IPS-18c (cell line): ENCODE measurements at regions not wholly inside any gene's neighbourhood (a gene's known extent, or its start where the extent isn't known, plus 50 kb on each side); places are given as distances from the start of the nearest gene placed in this dataset.
"Not testable (repeated sequence)": the region's sequence is repeated elsewhere in the genome, so short reads cannot be mapped to it uniquely, and the experiment has no call there.

Source experiments
- H3K4me3 ChIP-seq: 2 replicates; pipeline ENCODE4 v1.7.0; 2013; ENCODE audit warnings: low read depth, mild to moderate bottlenecking, low read length, moderate library complexity; ENCODE audit not compliant: insufficient read depth
- H3K9me3 ChIP-seq: one replicate; pipeline ENCODE4 v1.6.1; 2013; ENCODE audit warnings: mild to moderate bottlenecking, low read length, moderate library complexity; ENCODE audit not compliant: control insufficient read depth, insufficient read depth

GRCh38 chr22:48760481-48761390 is 1066.9 kb downstream of the BRD1 start:
- H3K9me3 ChIP-seq: peaks cover 2% of the 10 kb centered on the region
- no peak overlapping the region for H3K4me3 ChIP-seq

- H3K9me3 ChIP-seq: peaks cover 2% of the 10 kb centered on the region
Measured at GRCh38 chr22:48758881-48759875, 1068.5 kb downstream of the BRD1 start.

GRCh38 chr22:48757985-48758561 is 1069.6 kb downstream of the BRD1 start:
- peaks cover 2% of the 10 kb centered on the region for H3K9me3 ChIP-seq
- H3K4me3 ChIP-seq: no peak overlapping the region

More at GRCh38 chr22:48758881-48759875, 1068.5 kb downstream of the BRD1 start:
- H3K4me3 ChIP-seq: no peak overlapping the region

- Histone ChIP-seq H3K4me3 (no peak overlapping the region), H3K9me3 (peaks cover 2% of the 10 kb centered on the region)
Measured at GRCh38 chr22:48757581-48757980, 1070.1 kb downstream of the BRD1 start.

GRCh38 chr22:48757135-48757534 is 1070.5 kb downstream of the BRD1 start:
- not testable (repeated sequence) for H3K4me3 ChIP-seq, H3K9me3 ChIP-seq

- Histone ChIP-seq H3K9me3 (peaks cover 1% of the 10 kb centered on the region), H3K4me3 (no peak overlapping the region)
Measured at GRCh38 chr22:48756146-48757111, 1071.2 kb downstream of the BRD1 start.

GRCh38 chr22:48755059-48755949 is 1072.4 kb downstream of the BRD1 start:
- no peaks in the 10 kb centered on the region for H3K9me3 ChIP-seq
- H3K4me3 ChIP-seq: no peak overlapping the region

GRCh38 chr22:48754611-48755058 is 1073.0 kb downstream of the BRD1 start:
- Histone ChIP-seq H3K9me3 (no peaks in the 10 kb centered on the region), H3K4me3 (no peak overlapping the region)

- Histone ChIP-seq H3K4me3 (no peak overlapping the region), H3K9me3 (no peaks in the 10 kb centered on the region)
Measured at GRCh38 chr22:48753752-48754517, 1073.7 kb downstream of the BRD1 start.

- Histone ChIP-seq H3K4me3 (no peak overlapping the region), H3K9me3 (no peaks in the 10 kb centered on the region)
Measured at GRCh38 chr22:48753381-48753730, 1074.3 kb downstream of the BRD1 start.

GRCh38 chr22:48752451-48753380 is 1075.0 kb downstream of the BRD1 start:
- Histone ChIP-seq H3K9me3 (no peaks in the 10 kb centered on the region), H3K4me3 (no peak overlapping the region)

GRCh38 chr22:48751539-48752437 is 1075.9 kb downstream of the BRD1 start:
- no peaks in the 10 kb centered on the region for H3K9me3 ChIP-seq

GRCh38 chr22:48750826-48751440 is 1076.7 kb downstream of the BRD1 start:
- Histone ChIP-seq H3K9me3 (no peaks in the 10 kb centered on the region), H3K4me3 (no peak overlapping the region)

More at GRCh38 chr22:48751539-48752437, 1075.9 kb downstream of the BRD1 start:
- H3K4me3 ChIP-seq: no peak overlapping the region
